GM19025 (cell line): ENCODE measurements at regions not wholly inside any gene's neighbourhood (a gene's known extent, or its start where the extent isn't known, plus 50 kb on each side); places are given as distances from the start of the nearest gene placed in this dataset.
"Not testable (repeated sequence)": the region's sequence is repeated elsewhere in the genome, so short reads cannot be mapped to it uniquely, and the experiment has no call there.

Source experiments
- ATAC-seq: cut with Tn5 transposase; IDR thresholded peaks from one replicate; pipeline ENCODE4 v1.9.1; 2021; ENCODE audit warnings: mild to moderate bottlenecking, low read depth, moderate library complexity; ENCODE audit not compliant: unreplicated experiment

GRCh38 chr15:96627031-96627568 is 296.6 kb downstream of the NR2F2 start:
- no peak for ATAC-seq

- no peak for ATAC-seq
Observed at GRCh38 chr15:96629511-96629910, 299.0 kb downstream of the NR2F2 start.

GRCh38 chr15:96638793-96639192 is 308.3 kb downstream of the NR2F2 start:
- no peak for ATAC-seq

- ATAC-seq = no peak
Observed at GRCh38 chr15:96645796-96646195, 315.3 kb downstream of the NR2F2 start.

GRCh38 chr15:96648866-96649265 is 318.4 kb downstream of the NR2F2 start:
- no peak for ATAC-seq

GRCh38 chr15:96657096-96657495 is 326.6 kb downstream of the NR2F2 start:
- ATAC-seq = no peak

- ATAC-seq = not testable (repeated sequence)
Observed at GRCh38 chr15:96666979-96667378, 336.5 kb downstream of the NR2F2 start.

- ATAC-seq = no peak
Observed at GRCh38 chr15:96670389-96670788, 339.9 kb downstream of the NR2F2 start.

GRCh38 chr15:96672629-96673028 is 342.1 kb downstream of the NR2F2 start:
- ATAC-seq = no peak

- ATAC-seq = no peak
Observed at GRCh38 chr15:96678386-96678785, 347.9 kb downstream of the NR2F2 start.

GRCh38 chr15:96687388-96688107 is 357.0 kb downstream of the NR2F2 start:
- ATAC-seq = no peak

- no peak for ATAC-seq
Observed at GRCh38 chr15:96690733-96691132, 360.2 kb downstream of the NR2F2 start.

- no peak for ATAC-seq
Observed at GRCh38 chr15:96692826-96693225, 362.3 kb downstream of the NR2F2 start.

- no peak for ATAC-seq
Observed at GRCh38 chr15:96693515-96693914, 363.0 kb downstream of the NR2F2 start.

- no peak for ATAC-seq
Observed at GRCh38 chr15:96693990-96694517, 363.6 kb downstream of the NR2F2 start.

- ATAC-seq = no peak
Observed at GRCh38 chr15:96695426-96695825, 364.9 kb downstream of the NR2F2 start.

- ATAC-seq = no peak
Observed at GRCh38 chr15:96699871-96700401, 369.4 kb downstream of the NR2F2 start.

GRCh38 chr15:96700555-96700954 is 370.1 kb downstream of the NR2F2 start:
- no peak for ATAC-seq

GRCh38 chr15:96701443-96701842 is 370.9 kb downstream of the NR2F2 start:
- ATAC-seq = no peak

- no peak for ATAC-seq
Observed at GRCh38 chr15:96701877-96702276, 371.4 kb downstream of the NR2F2 start.

- no peak for ATAC-seq
Observed at GRCh38 chr15:96702589-96702988, 372.1 kb downstream of the NR2F2 start.

GRCh38 chr15:96703091-96703490 is 372.6 kb downstream of the NR2F2 start:
- ATAC-seq = no peak
